ENCODE measurements at regions not wholly inside any gene's neighbourhood (a gene's known extent, or its start where the extent isn't known, plus 50 kb on each side); places are given as distances from the start of the nearest gene placed in this dataset.
"Not testable (repeated sequence)": the region's sequence is repeated elsewhere in the genome, so short reads cannot be mapped to it uniquely, and the experiment has no call there.

DNA sequence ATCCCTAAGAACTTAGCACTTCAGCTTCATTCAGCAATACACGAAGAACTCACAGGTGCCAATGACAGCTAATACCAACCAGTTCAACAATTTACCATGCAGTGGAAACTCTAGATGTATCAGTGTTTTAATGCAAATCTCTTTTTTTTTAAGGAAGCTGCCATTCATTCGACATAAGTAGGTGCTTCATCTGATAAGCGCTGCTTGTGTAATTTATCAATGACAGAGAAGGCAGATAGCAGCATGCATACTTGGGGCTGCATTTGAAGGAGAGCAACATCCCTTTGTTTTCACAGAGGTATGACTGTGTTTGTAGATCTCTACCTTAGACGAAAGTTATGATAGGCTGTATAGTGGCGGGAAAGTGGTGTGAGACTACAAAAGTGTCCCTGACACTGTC, 977.1 kb downstream of the AACS start:
- no peak for DNase-seq

GRCh38 chr12:126049501-126049900, 984.3 kb downstream of the AACS start:
- DNase-seq = not testable (repeated sequence)

- DNase-seq = no peak
Measured at GRCh38 chr12:126051611-126052107, 986.4 kb downstream of the AACS start.

- no peak for DNase-seq
Measured at GRCh38 chr12:126055521-126055920, 990.3 kb downstream of the AACS start.

- no peak for DNase-seq
Measured at GRCh38 chr12:126061777-126062176, 996.5 kb downstream of the AACS start.

GRCh38 chr12:126064028-126064427, 998.8 kb downstream of the AACS start:
- no peak for DNase-seq

GRCh38 chr12:126067626-126068329, 1002.5 kb downstream of the AACS start:
- no peak for DNase-seq

DNA sequence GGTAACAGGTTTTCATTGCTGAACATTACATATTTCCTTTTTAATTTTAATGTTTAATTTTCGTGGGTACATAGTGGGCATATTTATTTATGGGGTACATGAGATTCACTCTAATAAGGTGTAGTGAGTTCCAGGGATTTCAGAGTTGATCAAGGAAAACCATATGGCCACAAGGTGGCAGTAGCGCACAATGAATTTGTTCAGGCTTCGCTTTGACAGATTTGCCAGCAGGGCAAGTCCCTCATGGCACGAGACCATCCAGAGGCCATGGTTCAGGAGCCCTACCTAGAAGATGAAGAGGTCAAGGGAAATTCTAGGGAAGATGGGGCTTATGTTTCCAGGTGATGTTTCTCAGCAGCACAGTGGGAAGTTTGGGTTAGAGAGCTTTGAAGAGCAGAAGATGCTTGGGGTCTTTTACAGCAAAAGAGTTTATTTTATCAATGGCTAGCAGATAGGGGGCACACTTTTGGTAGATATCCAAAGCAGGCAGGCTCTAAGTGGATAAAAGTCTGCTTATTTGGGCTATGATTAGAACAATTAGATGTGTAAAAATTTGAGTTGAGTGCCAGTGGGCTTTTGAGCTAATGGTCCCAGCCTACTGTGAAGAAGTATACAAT, 1004.4 kb downstream of the AACS start:
- DNase-seq = peak; percentile 27

- no peak for DNase-seq
Measured at GRCh38 chr12:126076515-126076914, 1011.3 kb downstream of the AACS start.

GRCh38 chr12:126083926-126084325, 1018.7 kb downstream of the AACS start:
- no peak for DNase-seq

- DNase-seq = no peak
Measured at GRCh38 chr12:126084480-126084879, 1019.2 kb downstream of the AACS start.

GRCh38 chr12:126086242-126086641, 1021.0 kb downstream of the AACS start:
- no peak for DNase-seq

GRCh38 chr12:126087692-126088091, 1022.5 kb downstream of the AACS start:
- DNase-seq = no peak

- no peak for DNase-seq
Measured at GRCh38 chr12:126093908-126094307, 1028.7 kb downstream of the AACS start.

DNA sequence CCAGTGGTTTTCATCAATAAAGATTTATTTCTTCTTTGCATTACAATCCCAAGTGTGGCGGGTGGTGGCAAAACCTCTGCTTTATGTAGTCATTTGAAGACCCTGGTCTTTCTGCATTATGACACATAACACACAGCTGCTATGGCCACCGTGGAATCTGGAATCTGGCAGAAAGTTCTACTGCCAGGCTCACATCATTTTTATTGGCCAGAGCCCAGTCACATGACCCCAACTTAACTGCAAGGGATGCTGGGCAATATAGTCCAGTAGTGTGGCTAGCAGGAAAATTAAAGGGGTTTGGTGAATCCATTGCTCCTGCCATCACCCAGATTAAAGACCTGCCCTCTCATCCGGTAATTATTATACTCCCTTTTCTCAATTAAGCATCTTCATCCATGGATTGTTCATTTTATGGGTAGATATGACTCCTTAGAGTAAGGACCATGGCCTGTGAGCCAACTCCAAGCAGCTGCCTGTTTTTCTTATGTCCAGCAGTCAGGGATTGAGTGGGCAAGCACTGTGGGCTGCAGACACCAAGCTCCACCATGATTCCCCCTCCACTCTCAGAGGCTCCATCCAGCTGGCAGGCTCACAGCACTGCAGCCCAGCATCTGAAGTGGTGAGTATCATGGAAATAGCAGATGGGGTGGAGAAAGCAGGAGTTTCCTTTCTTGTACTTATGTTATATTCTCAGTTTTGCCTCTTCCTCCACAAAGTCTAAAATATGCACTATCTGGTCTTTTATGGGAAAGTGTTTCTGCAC, 1030.7 kb downstream of the AACS start:
- DNase-seq = no peak

DNA sequence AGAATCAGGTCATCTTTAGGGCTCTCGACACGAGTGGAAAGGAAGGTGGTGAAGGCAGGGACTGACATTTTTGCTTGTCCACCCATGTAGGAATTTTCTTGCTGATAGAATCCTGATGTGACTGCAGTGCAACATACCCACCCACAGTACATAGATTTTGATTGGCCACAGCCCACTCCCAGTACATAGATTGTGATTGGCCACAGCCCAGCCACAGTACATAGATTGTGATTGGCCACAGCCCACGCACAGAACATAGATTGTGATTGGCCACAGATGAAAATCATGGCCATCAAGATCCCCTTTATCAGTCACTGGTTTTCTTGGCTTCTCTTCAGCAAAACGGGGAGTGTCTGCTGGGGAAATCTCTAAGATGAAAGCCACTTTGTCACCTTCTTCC, 1041.5 kb downstream of the AACS start:
- no peak for DNase-seq

DNA sequence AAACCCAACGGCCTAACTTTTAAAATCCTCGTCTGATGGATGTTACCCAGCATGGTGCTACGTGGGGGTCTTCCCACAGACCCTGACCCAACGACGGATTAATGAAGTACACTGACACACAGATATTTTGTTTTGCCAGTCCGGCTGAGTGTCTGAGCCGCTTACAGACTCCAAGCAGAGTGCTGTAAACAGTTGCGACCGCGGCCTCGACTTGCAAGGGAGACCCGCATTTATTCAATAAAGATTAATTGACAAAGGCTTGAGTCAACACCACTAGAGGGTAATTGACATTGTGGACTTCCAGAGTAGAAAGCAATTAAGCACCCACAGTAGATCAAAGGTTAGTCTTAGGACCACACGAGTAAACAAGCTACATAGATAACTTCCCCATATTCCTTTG, 1042.4 kb downstream of the AACS start:
- no peak for DNase-seq

DNA sequence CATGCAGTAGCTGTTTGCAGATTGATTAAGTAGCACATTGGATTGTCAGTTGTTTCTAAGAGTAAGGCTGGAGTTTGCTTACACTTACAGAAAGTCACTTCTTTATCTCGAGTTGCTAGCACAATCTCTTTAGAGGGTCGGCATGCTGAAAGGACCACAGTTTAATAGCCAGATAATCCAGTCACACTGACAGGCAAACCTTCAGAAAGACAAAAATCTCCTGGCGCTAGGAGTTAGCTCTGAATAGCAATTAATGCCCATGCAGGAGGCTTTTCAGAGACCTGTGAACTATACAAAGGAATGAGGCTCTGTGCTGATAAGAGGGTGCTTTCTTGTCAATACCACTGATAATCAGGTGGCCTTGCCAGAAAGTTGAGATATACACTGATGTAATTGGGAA, 1043.0 kb downstream of the AACS start:
- no peak for DNase-seq

DNA sequence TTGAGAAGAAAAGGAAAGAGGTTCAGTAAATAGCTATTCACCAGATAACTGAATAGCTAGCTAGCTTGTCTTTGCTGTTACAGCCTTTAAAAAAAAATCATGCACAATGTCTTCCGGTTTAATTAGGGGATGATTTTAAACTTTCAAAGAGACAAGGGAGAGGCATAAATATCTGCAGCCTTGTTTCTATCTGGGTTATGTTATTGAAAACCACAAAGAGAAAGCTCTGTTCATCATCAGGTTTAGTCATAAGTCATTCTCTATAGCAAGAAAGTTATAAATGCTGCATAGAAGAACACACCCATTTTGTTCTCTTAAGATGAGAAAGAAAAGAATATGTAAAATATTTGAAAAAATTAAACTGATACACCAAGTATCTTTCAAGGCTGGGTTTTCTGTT, 1046.9 kb downstream of the AACS start:
- DNase-seq = no peak

GRCh38 chr12:126112849-126113248, 1047.6 kb downstream of the AACS start:
- DNase-seq = no peak

GRCh38 chr12:126114441-126114840, 1049.2 kb downstream of the AACS start:
- no peak for DNase-seq

DNA sequence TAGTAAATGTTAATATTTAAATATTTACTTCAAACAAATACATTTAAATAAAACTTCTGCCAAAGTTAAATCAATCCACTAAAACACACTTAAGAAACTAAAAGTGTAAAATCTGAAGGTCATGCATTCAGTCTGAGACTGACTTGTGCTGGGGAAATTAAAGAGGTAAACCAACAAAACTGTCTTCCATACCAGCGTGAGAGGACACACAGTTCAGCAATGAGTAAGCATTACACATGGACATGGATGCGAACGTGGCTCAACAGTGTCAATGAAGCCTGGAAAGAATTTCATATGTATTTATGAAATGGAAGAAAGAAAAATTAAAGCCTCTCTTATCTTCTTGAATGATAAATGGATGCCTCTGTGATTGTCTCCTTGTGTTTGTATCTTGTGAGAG, 1052.3 kb downstream of the AACS start:
- no peak for DNase-seq

DNA sequence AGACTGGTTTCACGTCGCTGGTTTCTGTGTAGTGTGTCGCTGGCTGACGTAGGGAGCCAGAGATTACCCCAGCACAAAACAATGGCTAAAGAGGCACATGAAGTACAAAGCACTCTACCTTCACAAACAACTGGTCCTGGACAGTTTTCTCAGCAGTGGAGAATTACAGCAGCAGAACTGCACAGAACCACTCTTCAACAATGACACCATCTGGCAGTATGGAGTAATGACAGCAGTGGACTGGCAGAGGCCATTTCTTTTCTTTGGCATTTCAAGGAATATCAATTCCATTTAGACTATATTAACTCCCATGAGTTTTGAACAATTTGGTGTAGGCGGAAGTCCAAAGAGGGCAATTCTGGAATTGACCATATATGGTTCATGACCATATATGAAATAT, 1074.1 kb downstream of the AACS start:
- DNase-seq = no peak

- DNase-seq = no peak
Measured at GRCh38 chr12:126144603-126145002, 1079.4 kb downstream of the AACS start.

Data from NCI-H2107 (cell line).